NCI-H2081 (cell line): ENCODE measurements at regions not wholly inside any gene's neighbourhood (a gene's known extent, or its start where the extent isn't known, plus 50 kb on each side); places are given as distances from the start of the nearest gene placed in this dataset.
A peak's percentile ranks its signal among the peaks of the same experiment; 100 is the strongest.

Experiments used
- DNase-seq, 2 experiments: peaks; one replicate each; lab custom pipeline; 2025; lab: John Stamatoyannopoulos, UW

- DNase-seq, result no peak
These were observed 84.8 kb downstream of the CPN2 start for GRCh38 chr3:194265996-194266964.

- no peak for DNase-seq
These were observed 83.1 kb downstream of the CPN2 start for GRCh38 chr3:194267744-194268653.

- no peak for DNase-seq
These were observed 82.2 kb downstream of the CPN2 start for GRCh38 chr3:194268654-194269512.

- no peak for DNase-seq
These were observed 81.5 kb downstream of the CPN2 start for GRCh38 chr3:194269610-194270145.

DNA sequence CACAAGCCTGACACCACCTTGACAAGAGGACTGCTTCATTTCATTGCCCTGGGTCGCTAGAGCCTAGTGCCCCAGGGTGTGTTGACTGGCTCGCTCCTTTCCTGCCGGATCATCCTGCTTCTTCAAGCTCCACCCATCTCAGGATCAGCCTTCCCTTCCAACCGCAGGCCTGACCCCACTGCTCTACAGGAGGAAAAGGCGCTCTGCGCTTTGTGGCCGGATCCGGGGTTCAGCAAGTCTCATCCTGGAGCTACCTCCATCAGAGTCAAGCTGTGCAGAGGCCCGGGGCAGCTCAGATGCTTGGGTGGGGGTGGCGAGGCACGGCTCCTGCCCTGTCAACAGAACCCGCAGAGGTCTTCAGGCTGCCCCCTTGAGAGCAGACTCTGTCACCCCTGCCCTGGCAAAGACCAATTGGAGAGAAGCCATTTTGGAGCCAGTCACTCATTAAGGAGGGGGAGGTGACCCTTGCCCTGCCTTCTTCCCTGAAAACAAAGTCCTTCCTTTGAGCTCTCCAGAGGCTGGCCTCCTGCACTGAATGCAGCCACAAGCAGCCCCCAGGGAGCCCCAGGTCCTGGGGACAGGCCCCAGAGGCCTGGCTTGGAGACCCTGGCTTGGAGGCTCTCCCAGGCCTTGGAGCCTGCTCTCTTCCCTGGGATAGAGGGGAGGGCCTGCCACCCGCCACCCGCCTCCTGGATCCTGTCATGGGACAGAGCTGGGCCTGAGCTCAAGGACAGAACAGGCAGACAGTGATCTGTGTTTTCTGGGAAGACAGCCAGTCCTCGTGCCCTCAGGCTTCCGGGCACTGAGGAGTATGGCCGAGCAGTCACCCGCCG, 80.3 kb downstream of the CPN2 start:
- no peak for DNase-seq

DNA sequence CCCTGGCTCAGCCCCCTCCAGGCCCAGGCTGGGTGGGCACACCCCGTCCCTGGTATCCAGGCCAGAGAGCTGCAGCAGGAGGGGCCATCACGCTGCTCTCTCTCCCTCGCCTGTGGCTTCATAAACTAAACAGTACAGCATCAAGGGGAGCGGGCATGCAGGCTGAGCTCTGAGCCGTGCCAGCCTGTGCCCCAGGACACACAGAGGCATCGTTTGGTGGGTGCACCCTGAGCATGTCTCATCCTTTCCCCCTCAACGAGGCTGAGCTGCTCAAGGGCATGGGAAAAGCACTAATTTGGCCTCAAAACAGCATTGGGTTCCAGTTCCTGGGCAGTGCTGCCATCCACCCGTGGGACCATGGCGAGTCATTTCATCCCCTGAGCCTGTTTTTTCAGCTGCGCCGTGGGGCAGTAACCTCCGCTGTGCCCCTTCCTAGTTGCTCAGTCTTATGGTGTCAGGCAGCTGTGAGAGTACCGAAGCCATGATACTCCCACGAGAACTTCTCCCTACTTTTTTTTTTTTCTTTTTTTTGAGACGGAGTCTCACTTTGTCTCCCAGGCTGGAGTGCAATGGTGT, 79.6 kb downstream of the CPN2 start:
- DNase-seq, result no peak

DNA sequence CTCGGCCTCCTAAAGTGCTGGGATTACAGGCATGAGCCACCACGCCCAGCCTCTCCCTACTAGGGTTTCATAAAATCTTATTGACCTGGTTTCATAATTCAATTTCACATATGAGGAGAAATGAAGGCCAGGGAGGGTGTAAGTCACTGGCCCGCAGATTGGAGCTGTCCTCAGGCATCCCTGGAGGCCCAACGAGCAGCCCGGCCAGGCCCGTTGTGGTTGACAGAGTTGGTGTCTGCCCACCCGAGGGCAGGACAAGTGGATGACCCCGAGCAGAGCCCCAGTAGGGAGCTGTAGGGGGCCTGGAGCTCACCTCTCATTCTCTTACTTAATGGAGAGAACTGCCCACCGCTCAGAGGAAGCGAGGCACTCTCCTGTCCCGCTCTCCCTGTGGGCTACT, 78.9 kb downstream of the CPN2 start:
- no peak for DNase-seq

DNA sequence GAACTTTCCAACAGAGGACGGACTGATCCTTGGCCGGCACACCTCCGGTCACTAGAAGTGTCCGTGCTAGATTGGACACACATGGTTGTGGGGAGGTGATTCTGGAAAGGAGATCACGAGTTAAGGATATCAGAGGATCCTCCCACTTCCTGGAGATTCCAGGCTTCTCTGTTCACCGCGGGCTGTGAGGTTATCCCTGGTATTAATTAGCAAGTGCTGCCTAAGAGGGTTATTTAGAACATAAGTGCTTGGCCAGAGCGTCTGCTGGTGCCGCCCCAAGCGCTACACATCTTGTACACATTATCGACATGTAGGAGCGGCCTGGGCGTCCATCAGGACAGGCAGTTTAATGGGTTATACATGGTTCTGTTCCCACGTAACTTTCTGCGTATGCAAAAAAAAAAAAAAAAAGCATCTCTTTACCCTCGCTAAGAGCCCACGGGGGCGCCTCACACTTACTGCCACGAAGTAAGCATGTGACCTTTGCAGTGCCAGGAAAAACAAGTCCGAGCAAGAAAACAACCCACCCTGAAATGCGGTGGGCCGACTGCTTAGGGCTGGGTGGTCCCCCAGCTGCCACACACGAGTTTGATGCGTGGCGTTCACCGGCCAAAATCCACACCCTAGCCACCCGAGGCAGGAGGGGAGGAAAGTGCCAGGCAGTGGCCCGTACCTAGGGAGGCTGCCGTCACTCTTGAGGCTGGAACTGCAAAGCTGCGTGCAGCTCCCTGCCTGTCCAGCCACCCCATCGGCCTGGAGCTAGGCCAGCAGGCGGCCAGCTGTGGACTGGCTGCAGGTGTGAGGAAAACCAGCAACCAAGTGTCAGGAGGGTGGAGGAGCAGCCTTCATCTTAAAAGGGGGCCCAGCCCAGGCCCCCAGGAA, 78.0 kb downstream of the CPN2 start:
- no peak for DNase-seq

- DNase-seq, result no peak
These were observed 77.3 kb downstream of the CPN2 start for GRCh38 chr3:194273743-194274310.

- DNase-seq, result no peak
These were observed 76.6 kb downstream of the CPN2 start for GRCh38 chr3:194274424-194275085.

DNA sequence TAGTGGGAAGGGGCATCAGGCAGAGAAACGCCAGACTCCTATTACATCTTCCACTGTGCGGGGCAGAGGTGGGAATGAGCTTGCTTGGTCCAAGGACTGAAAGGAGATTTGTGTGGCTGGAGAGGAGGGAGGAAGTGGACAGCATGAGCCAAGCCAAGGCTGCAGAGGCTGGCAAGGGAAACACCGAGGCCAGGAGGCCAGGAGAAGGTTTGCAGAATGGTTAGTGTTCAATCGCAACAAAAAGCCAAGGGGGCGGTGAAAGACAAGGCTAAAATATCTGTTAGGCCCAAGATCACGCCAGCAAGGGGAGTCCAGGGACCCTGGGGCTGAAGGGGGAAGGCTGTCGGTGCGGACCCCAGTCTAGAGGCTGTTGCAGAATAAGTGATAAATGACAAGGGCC, 75.8 kb downstream of the CPN2 start:
- DNase-seq, result no peak

DNA sequence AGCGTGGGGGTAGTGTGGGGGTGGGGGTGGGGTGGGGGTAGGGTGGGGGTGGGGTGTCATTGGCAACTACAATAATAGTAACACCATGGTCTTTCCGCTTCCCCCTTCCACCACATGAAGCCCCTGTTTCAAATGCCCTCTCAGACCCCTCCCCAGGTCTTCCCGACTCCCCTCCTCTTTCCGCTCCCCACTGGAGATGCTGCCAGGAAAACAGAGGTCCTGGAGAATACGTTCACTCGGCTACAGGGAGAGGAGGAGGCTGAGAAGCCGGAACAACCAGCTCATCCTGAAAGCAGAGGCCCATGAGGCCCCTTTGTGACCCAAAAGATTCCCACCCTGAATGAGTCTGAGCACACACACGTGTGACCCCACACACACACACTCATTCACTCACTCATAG, 75.4 kb downstream of the CPN2 start:
- DNase-seq, result no peak

DNA sequence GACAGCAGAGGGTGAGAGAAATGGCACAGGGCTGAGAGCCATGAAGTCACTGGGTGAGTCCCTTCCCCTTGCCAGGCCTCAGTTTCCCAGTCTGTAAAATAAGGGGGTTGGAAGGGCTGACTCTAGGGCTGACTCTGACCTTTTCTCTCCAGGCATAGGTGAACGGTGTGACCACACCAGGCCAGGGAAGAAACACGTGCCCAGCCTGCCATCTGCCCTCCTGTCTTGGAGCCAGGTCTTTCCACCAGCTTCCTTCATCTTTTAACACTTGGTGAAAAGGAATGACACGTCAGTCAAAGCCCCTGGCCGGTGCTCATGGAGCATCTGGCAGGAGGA, 74.4 kb downstream of the CPN2 start:
- DNase-seq, result no peak

DNA sequence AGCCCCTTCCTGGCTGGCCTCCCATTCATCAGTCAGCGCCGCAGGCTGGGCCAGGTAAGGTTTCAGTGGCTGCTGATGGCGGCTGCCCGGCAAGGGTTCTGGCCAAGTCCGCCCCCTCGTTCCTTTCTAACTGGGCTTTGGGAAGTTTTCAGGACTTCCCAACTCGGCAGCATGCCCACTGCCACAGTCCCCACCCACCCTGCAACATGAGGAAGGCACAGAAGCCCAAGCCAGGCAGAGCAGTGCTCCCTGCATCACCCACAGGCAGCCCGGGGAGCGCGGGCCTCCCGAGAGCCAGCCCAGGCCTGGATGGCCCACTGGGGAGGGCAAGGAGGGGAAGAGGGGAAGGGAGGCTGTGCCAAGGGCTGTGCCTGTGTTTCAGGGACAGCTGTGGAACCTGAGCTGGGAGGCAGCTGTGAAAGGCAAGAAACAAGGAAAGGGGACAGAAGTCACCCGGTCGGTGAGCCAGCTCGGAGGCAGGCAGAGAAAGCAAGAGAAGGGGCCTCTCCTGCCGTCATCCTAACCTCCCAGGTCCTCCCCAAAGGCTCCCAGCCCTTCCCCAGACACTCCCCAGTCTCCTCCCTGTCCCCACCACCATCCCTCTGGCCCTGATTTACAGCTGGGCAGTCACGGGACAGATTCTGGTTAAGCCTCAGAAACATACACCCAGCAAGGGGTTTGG, 73.9 kb downstream of the CPN2 start:
- DNase-seq, result peak; percentile 31 to 68

GRCh38 chr3:194277786-194278130, 73.4 kb downstream of the CPN2 start:
- DNase-seq, result no peak

DNA sequence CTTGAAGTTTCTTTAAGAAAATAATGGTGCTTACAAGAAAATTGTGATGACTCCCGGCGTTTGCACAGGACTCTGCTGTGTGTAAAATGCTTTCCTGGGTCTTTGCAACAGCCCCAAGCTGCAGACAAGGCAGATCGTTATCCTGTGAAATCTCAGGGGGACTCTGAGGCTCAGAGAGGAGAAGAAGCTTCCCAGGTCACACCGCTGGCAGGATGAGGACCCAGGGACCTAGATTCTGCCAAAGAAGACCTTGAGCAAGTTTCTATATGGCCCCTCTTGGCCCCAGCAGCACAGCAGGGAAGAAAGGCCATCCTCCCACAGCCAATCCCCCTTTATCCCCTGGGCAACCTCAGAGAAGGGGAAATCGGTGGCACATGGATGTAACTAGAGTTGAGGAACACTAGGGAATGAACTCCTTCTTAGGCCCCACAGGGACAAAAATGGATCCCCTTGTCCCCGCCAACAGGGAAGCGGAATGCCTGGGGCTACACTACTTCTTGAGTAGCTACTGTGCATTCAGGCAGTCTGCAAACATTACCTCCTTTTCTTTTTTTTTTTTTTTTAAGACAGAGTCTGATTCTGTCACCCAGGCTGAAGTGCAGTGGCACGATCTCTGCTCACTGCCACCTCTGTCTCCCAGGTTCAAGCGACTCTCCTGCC, 72.8 kb downstream of the CPN2 start:
- no peak for DNase-seq

DNA sequence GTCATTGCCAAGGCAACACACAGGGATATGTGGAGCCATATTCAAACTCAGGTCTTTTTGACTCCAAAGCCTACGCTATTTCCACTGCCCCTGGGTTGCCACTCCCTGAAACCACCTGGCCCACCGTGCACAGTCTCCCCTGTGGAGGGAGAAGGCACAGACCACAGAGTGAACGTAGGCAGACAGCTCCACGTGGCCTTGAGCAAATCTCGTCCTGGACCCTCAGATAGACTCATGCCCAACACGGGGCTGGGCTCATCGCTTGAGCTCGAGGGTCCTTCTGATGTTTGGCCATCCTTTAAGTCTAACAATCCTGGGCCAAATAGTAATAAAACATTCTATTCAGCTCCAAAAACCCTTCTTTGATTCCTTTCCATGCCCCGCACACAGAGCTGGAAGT, 72.0 kb downstream of the CPN2 start:
- no peak for DNase-seq
